ENCODE measurements at regions not wholly inside any gene's neighbourhood (a gene's known extent, or its start where the extent isn't known, plus 50 kb on each side); places are given as distances from the start of the nearest gene placed in this dataset.

DNA sequence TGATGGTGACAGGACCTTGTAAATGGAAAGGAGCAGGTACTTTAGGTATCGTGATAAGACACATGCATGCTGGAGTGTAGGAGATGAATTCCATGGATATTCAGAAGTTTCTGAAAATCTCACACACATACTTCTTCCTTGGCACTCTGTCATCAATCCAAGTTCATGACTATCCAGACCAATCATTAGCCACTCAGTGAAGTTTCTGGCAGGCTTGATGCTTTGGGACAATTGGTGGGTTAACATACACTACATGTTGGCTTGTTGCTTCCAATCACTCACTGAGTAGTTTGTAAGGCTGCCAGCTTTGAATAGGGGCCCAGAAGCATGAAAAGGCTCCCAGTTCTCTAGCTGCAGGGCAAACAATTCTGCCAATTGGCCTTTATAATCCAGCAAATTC lies 147.6 kb downstream of the CEMIP2 start:
- WGBS (ENCODE audit: insufficient coverage), result no CpG with 5 or more reads among the region's 1 CpG
- H3K27ac ChIP-seq (ENCODE audit: low read length), result no peak overlapping the region
- intact Hi-C loops (cut with micrococcal nuclease), result no loop called here

DNA sequence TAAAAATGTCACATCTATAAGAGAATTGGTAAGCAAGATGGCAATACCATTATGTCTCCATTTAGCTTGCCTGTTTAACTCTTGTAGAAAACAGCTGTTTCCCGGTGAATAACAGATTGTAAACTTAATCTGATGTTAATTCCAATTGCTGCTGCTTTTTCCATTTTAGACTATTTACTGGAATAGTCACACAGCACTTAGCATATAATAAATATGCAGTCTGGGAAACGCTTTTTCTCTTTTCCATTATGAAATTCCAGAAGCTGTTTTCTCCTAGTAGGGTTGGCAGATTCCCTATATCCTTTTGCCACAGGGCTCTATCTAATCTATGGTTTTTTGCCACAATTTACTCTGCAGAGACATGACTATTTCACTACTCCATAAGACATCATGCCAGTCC lies 148.0 kb downstream of the CEMIP2 start:
- H3K4me1 ChIP-seq (ENCODE audit: control insufficient read depth, insufficient read depth, low read length), result no peaks in the 10 kb centered on the region
- H3K9me3 Mint-ChIP-seq, result peaks cover 0 to 2% of the 10 kb centered on the region in 2 donors
- H3K36me3 Mint-ChIP-seq, result no peaks in the 10 kb centered on the region
- H3K27me3 ChIP-seq (ENCODE audit: control insufficient read depth, insufficient read depth, low read length), result no peaks in the 10 kb centered on the region
- H3K4me3 Mint-ChIP-seq, result no peak overlapping the region
- intact Hi-C loops (cut with micrococcal nuclease), result no loop called here
- WGBS (ENCODE audit: insufficient coverage), result 88% methylated on average over 2 of the region's 2 CpGs
- DNase-seq (no peak), ATAC-seq (no peak)
- TF ChIP-seq, protein P1, sequence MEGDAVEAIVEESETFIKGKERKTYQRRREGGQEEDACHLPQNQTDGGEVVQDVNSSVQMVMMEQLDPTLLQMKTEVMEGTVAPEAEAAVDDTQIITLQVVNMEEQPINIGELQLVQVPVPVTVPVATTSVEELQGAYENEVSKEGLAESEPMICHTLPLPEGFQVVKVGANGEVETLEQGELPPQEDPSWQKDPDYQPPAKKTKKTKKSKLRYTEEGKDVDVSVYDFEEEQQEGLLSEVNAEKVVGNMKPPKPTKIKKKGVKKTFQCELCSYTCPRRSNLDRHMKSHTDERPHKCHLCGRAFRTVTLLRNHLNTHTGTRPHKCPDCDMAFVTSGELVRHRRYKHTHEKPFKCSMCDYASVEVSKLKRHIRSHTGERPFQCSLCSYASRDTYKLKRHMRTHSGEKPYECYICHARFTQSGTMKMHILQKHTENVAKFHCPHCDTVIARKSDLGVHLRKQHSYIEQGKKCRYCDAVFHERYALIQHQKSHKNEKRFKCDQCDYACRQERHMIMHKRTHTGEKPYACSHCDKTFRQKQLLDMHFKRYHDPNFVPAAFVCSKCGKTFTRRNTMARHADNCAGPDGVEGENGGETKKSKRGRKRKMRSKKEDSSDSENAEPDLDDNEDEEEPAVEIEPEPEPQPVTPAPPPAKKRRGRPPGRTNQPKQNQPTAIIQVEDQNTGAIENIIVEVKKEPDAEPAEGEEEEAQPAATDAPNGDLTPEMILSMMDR (IDR thresholded peaks at IDR 0.05), result no peak
- no peaks in the 10 kb centered on the region for H3K9me3 ChIP-seq (ENCODE audit: control insufficient read depth, insufficient read depth, low read length)
- peaks cover 0 to 3% of the 10 kb centered on the region in 2 donors for H3K27me3 Mint-ChIP-seq (ENCODE audit: low read depth in 2 of 2)
- no peak overlapping the region for H3K27ac ChIP-seq (ENCODE audit: low read length)
- H3K4me3 ChIP-seq (ENCODE audit: low read length), result no peak overlapping the region
- no peaks in the 10 kb centered on the region for H3K36me3 ChIP-seq (ENCODE audit: control insufficient read depth, insufficient read depth, low read length)
- H3K4me1 Mint-ChIP-seq, result peaks cover 0 to 5% of the 10 kb centered on the region in 2 donors
- no peak overlapping the region for H3K27ac Mint-ChIP-seq

More for the DNA sequence above, 147.6 kb downstream of the CEMIP2 start:
- H3K9me3 ChIP-seq (ENCODE audit: control insufficient read depth, insufficient read depth, low read length), result no peaks in the 10 kb centered on the region
- H3K27me3 Mint-ChIP-seq (ENCODE audit: low read depth in 2 of 2), result peaks cover 0 to 3% of the 10 kb centered on the region in 2 donors
- DNase-seq, result no peak
- no peak overlapping the region for H3K4me3 Mint-ChIP-seq
- ATAC-seq, result no peak
- no peak overlapping the region for H3K4me3 ChIP-seq (ENCODE audit: low read length)
- H3K27ac Mint-ChIP-seq, result no peak overlapping the region
- H3K4me1 ChIP-seq (ENCODE audit: control insufficient read depth, insufficient read depth, low read length), result no peaks in the 10 kb centered on the region
- peaks cover 0 to 2% of the 10 kb centered on the region in 2 donors for H3K9me3 Mint-ChIP-seq
- TF ChIP-seq, protein P1 (IDR thresholded peaks at IDR 0.05), result no peak
- H3K27me3 ChIP-seq (ENCODE audit: control insufficient read depth, insufficient read depth, low read length), result no peaks in the 10 kb centered on the region
- no peaks in the 10 kb centered on the region for H3K36me3 Mint-ChIP-seq
- H3K36me3 ChIP-seq (ENCODE audit: control insufficient read depth, insufficient read depth, low read length), result no peaks in the 10 kb centered on the region
- peaks cover 0 to 5% of the 10 kb centered on the region in 2 donors for H3K4me1 Mint-ChIP-seq

DNA sequence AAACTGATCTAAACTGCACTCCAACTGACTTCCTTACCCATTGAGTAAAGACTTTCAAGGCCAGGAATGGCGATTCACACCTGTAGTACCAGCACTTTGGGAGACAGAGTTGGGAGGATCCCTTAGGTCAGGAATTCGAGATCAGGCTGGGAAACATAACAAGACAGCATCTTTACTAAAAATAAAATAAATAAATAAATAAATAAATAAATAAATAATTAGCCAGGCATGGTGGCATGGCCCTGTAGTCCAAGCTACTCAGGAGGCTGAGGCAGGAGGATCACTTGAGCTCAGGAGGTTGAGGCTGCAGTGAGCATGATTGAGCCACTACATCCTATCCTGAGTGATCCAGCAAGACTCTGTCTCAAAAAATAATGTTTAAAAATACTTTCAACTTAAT lies 148.4 kb downstream of the CEMIP2 start:
- no peak for DNase-seq
- H3K36me3 Mint-ChIP-seq, result no peaks in the 10 kb centered on the region
- H3K4me1 Mint-ChIP-seq, result peaks cover 0 to 5% of the 10 kb centered on the region in 2 donors
- H3K4me3 Mint-ChIP-seq, result no peak overlapping the region
- no peak overlapping the region for H3K4me3 ChIP-seq (ENCODE audit: low read length)
- no peaks in the 10 kb centered on the region for H3K9me3 ChIP-seq (ENCODE audit: control insufficient read depth, insufficient read depth, low read length)
- no peak for ATAC-seq
- no peak overlapping the region for H3K27ac Mint-ChIP-seq
- WGBS (ENCODE audit: insufficient coverage), result 100% methylated on average over 1 of the region's 2 CpGs
- no peaks in the 10 kb centered on the region for H3K4me1 ChIP-seq (ENCODE audit: control insufficient read depth, insufficient read depth, low read length)
- no peaks in the 10 kb centered on the region for H3K27me3 ChIP-seq (ENCODE audit: control insufficient read depth, insufficient read depth, low read length)
- TF ChIP-seq, protein P1 (IDR thresholded peaks at IDR 0.05), result no peak
- intact Hi-C loops (cut with micrococcal nuclease), result no loop called here
- no peak overlapping the region for H3K27ac ChIP-seq (ENCODE audit: low read length)
- H3K9me3 Mint-ChIP-seq, result peaks cover 0 to 2% of the 10 kb centered on the region in 2 donors
- H3K36me3 ChIP-seq (ENCODE audit: control insufficient read depth, insufficient read depth, low read length), result no peaks in the 10 kb centered on the region
- H3K27me3 Mint-ChIP-seq (ENCODE audit: low read depth in 2 of 2), result peaks cover 0 to 3% of the 10 kb centered on the region in 2 donors

DNA sequence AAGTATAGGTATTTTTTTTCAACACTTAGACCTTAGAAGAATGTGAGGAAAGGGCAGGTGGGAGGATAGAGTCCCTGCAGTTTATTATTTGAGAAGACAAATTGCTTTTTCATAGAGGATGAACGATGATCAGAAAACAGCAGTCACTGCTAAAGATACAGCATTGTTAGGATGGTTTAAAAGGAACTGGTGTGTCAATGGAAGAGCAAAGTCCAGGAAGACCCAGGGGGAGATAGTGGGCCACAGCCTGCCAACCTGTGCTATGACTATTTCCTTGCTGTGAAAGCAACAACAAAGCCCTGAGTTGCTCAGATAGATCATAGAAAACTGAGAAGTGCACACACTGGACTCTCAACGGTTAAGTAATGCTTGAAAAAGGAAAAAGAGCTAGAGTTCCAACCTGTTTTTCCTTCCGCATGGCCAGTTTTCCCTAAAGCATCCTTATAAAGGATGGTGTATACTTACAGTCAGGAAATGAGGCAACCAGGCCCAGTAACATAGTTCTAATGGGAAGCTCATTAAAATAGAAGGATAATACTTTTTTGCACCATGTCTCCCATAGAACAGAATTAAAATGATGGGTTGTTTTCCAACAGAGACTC lies 153.8 kb downstream of the CEMIP2 start:
- intact Hi-C loops (cut with micrococcal nuclease), result no loop called here
- peaks cover 2 to 4% of the 10 kb centered on the region in 2 donors for H3K9me3 Mint-ChIP-seq
- Histone ChIP-seq H3K36me3 (ENCODE audit: control insufficient read depth, insufficient read depth, low read length) (no peaks in the 10 kb centered on the region), H3K27me3 (ENCODE audit: control insufficient read depth, insufficient read depth, low read length) (no peaks in the 10 kb centered on the region), H3K27ac (ENCODE audit: low read length) (no peak overlapping the region), H3K4me3 (ENCODE audit: low read length) (no peak overlapping the region), H3K4me1 (ENCODE audit: control insufficient read depth, insufficient read depth, low read length) (no peaks in the 10 kb centered on the region), H3K9me3 (ENCODE audit: control insufficient read depth, insufficient read depth, low read length) (no peaks in the 10 kb centered on the region)
- 86% methylated on average over 3 of the region's 3 CpGs for WGBS (ENCODE audit: insufficient coverage)
- TF ChIP-seq, protein P1 (IDR thresholded peaks at IDR 0.05), result no peak
- ATAC-seq (no peak), DNase-seq (no peak)
- H3K27me3 Mint-ChIP-seq (ENCODE audit: low read depth in 2 of 2), result no peaks in the 10 kb centered on the region
- peaks cover 9% of the 10 kb centered on the region for H3K36me3 Mint-ChIP-seq
- no peak overlapping the region for H3K27ac Mint-ChIP-seq
- H3K4me3 Mint-ChIP-seq, result no peak overlapping the region
- H3K4me1 Mint-ChIP-seq, result no peaks in the 10 kb centered on the region
